Keratinocyte (primary cell): ENCODE measurements at regions not wholly inside any gene's neighbourhood (a gene's known extent, or its start where the extent isn't known, plus 50 kb on each side); places are given as distances from the start of the nearest gene placed in this dataset.

Experiments used
- EZH2 ChIP-seq: IDR thresholded peaks from one replicate; pipeline ENCODE4 v1.6.1; 2012; ENCODE audit warnings: inconsistent platforms, mild to moderate bottlenecking, low read length, moderate library complexity
- TF ChIP-seq, protein P1 (sequence below), 3 experiments: IDR thresholded peaks in 1 of 3; conservative IDR thresholded peaks in 1 of 3; optimal IDR thresholded peaks in 1 of 3; 2 replicates in 2 of 3; 3 replicates in 1 of 3; pipeline versions ENCODE3 to v1.5.1; 2011; ENCODE audit warnings: low read length in 3 of 3, mild to moderate bottlenecking in 3 of 3, moderate library complexity in 2 of 3, control low read depth in 1 of 3, inconsistent platforms in 1 of 3; ENCODE audit not compliant: insufficient read depth in 2 of 3; ENCODE audit errors: extremely low read depth in 1 of 3

DNA sequence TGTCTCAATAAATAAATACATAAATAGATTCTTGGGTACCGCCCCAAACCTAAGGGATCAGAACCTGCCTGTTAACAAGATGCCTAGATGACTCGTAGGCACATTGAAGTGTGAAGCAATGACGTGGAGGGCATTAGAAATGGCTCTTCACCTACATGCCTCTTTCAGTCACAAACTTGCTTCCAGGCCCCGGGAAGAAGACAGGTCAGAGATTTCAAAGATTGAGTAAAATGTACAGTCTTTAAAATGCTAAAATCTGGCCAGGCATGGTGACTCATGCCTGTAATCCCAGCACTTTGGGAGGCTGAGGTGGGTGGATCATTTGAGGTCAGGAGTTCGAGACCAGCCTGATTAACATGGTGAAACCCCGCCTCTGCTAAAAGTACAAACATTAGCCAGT, 480.8 kb upstream of the JARID2 start:
- TF ChIP-seq, protein P1, sequence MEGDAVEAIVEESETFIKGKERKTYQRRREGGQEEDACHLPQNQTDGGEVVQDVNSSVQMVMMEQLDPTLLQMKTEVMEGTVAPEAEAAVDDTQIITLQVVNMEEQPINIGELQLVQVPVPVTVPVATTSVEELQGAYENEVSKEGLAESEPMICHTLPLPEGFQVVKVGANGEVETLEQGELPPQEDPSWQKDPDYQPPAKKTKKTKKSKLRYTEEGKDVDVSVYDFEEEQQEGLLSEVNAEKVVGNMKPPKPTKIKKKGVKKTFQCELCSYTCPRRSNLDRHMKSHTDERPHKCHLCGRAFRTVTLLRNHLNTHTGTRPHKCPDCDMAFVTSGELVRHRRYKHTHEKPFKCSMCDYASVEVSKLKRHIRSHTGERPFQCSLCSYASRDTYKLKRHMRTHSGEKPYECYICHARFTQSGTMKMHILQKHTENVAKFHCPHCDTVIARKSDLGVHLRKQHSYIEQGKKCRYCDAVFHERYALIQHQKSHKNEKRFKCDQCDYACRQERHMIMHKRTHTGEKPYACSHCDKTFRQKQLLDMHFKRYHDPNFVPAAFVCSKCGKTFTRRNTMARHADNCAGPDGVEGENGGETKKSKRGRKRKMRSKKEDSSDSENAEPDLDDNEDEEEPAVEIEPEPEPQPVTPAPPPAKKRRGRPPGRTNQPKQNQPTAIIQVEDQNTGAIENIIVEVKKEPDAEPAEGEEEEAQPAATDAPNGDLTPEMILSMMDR (optimal IDR thresholded peaks at IDR 0.05 in 1 of 3, IDR thresholded peaks at IDR 0.05 in 1 of 3, conservative IDR thresholded peaks at IDR 0.05 in 1 of 3; ENCODE audit: extremely low read depth in 1 of 3, insufficient read depth in 2 of 3, low read length in 3 of 3): no peak
- no peak for TF ChIP-seq EZH2
